Neural cell (in vitro differentiated cells): ENCODE measurements at regions not wholly inside any gene's neighbourhood (a gene's known extent, or its start where the extent isn't known, plus 50 kb on each side); places are given as distances from the start of the nearest gene placed in this dataset.

Source experiments
- H2AFZ ChIP-seq: fragments of 200-600, 300-800 bp; sonication (generic), shearing (Covaris generic); 2 replicates; pipeline ENCODE4 v1.6.0; 2014; ENCODE audit warnings: low read depth, mild to moderate bottlenecking, antibody characterized with exemption, low read length, moderate library complexity
- H3F3A ChIP-seq: fragments of 200-600 bp; shearing (Covaris generic); 2 replicates; pipeline ENCODE4 v1.6.1; 2016; ENCODE audit warnings: mild to moderate bottlenecking, moderate library complexity, mixed read lengths, antibody characterized with exemption, low read length; ENCODE audit not compliant: insufficient read depth, poor library complexity, severe bottlenecking
- H3K27ac ChIP-seq: fragments of 200-600, 300-800 bp; sonication (generic), shearing (Covaris generic); 2 replicates; pipeline ENCODE4 v1.5.1; 2014; ENCODE audit warnings: mild to moderate bottlenecking, low read length, moderate library complexity
- H3K27me3 ChIP-seq: fragments of 300-800, 200-600 bp; sonication (generic), shearing (Covaris generic); 2 replicates; pipeline ENCODE4 v1.6.0; 2014; ENCODE audit warnings: mild to moderate bottlenecking, low read depth, low read length, moderate library complexity; ENCODE audit not compliant: insufficient read depth
- H3K36me3 ChIP-seq: fragments of 300-800, 200-600 bp; sonication (generic), shearing (Covaris generic); 2 replicates; pipeline ENCODE4 v1.5.1; 2014; ENCODE audit warnings: mild to moderate bottlenecking, antibody characterized with exemption, low read length, moderate library complexity; ENCODE audit not compliant: insufficient read depth
- H3K4me2 ChIP-seq: fragments of 300-800, 200-600 bp; sonication (generic), shearing (Covaris generic); 2 replicates; pipeline ENCODE4 v1.6.0; 2014; ENCODE audit warnings: mild to moderate bottlenecking, low read length
- H3K4me3 ChIP-seq: fragments of 300-800, 200-600 bp; sonication (generic), shearing (Covaris generic); 2 replicates; pipeline ENCODE4 v1.5.1; 2014; ENCODE audit warnings: mild to moderate bottlenecking, low read length, moderate library complexity
- H3K79me2 ChIP-seq: fragments of 200-600 bp; shearing (Covaris generic); replicated peaks from 2 replicates; pipeline ENCODE4 v1.6.0; 2014; ENCODE audit warnings: mild to moderate bottlenecking, low read length, moderate library complexity; ENCODE audit not compliant: insufficient read depth
- H3K9ac ChIP-seq: fragments of 300-800, 200-600 bp; sonication (generic), shearing (Covaris generic); 2 replicates; pipeline ENCODE4 v1.6.1; 2016; ENCODE audit warnings: mild to moderate bottlenecking, low read length, mixed read lengths
- H3K9me2 ChIP-seq: fragments of 200-600 bp; shearing (Covaris generic); 2 replicates; pipeline ENCODE4 v1.6.1; 2016; ENCODE audit warnings: mild to moderate bottlenecking, low read length, mixed read lengths; ENCODE audit not compliant: insufficient read depth
- H3K9me3 ChIP-seq: fragments of 200-600, 300-800 bp; sonication (generic), shearing (Covaris generic); 2 replicates; pipeline ENCODE4 v1.6.1; 2016; ENCODE audit warnings: mild to moderate bottlenecking, mixed run types, low read length, moderate library complexity, mixed read lengths
- H4K20me1 ChIP-seq: fragments of 200-600 bp; shearing (Covaris generic); 2 replicates; pipeline ENCODE4 v1.6.1; 2016; ENCODE audit warnings: mild to moderate bottlenecking, mixed run types; ENCODE audit not compliant: insufficient read depth
- EP300 ChIP-seq: fragments of 450-650 bp; conservative IDR thresholded peaks from 2 replicates; pipeline ENCODE4 v1.6.1; 2014; ENCODE audit warnings: antibody characterized with exemption, mild to moderate bottlenecking, moderate library complexity; ENCODE audit not compliant: poor library complexity, severe bottlenecking
- EZH2 ChIP-seq: fragments of 200-600, 300-800 bp; shearing (Covaris generic), sonication (generic); IDR thresholded peaks from 2 replicates; pipeline ENCODE4 v1.6.1; 2014; ENCODE audit warnings: antibody characterized with exemption, low read length, borderline replicate concordance, mild to moderate bottlenecking; ENCODE audit not compliant: insufficient read depth, poor library complexity, severe bottlenecking
- MXI1 ChIP-seq: fragments of 450-650 bp; conservative IDR thresholded peaks from 2 replicates; pipeline ENCODE4 v1.6.1; 2014; ENCODE audit warnings: antibody characterized with exemption, mild to moderate bottlenecking; ENCODE audit not compliant: poor library complexity, severe bottlenecking
- POLR2AphosphoS5 ChIP-seq: IDR thresholded peaks from 2 replicates; pipeline ENCODE4 v1.6.1; 2012
- RAD21 ChIP-seq: fragments of 450-650 bp; conservative IDR thresholded peaks from 2 replicates; pipeline ENCODE4 v1.6.1; 2014; ENCODE audit warnings: antibody characterized with exemption, mild to moderate bottlenecking, moderate library complexity
- SMC3 ChIP-seq: fragments of 450-650 bp; conservative IDR thresholded peaks from 2 replicates; pipeline ENCODE4 v1.6.1; 2014; ENCODE audit warnings: antibody characterized with exemption, mild to moderate bottlenecking, moderate library complexity; ENCODE audit not compliant: poor library complexity
- TAF1 ChIP-seq: IDR thresholded peaks from 2 replicates; pipeline ENCODE4 v1.6.1; 2012; ENCODE audit warnings: low read depth
- TF ChIP-seq, protein P1 (sequence below): IDR thresholded peaks from 2 replicates; pipeline ENCODE4 v1.6.1; 2012; ENCODE audit warnings: borderline replicate concordance
- TF ChIP-seq, protein P2 (sequence below): fragments of 450-650 bp; IDR thresholded peaks from 2 replicates; pipeline ENCODE4 v1.5.1; 2014; ENCODE audit warnings: antibody characterized with exemption, mild to moderate bottlenecking, moderate library complexity; ENCODE audit not compliant: poor library complexity, severe bottlenecking

DNA sequence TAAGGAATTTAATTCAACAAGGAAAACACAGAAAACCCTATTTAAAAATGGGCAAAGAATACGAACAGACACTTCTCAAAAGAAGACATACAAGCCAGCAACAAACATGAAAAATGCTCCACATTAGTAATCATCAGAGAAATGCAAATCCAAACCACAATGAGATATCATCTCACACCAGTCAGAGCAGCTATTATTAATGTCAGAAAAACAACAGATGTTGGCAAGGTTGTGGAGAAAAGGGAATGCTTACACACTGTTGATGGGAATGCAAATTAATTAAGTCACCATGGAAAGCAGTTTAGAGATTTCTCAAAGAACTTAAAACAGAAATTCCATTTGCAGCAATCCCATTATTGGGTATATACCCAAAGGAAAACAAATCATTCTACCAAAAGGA is 55.2 kb downstream of the GCC1 start:
- no peaks in the 10 kb centered on the region for H3K9me3 ChIP-seq
- peaks cover 24% of the 10 kb centered on the region for H3K27me3 ChIP-seq
- H3K79me2 ChIP-seq = no peaks in the 10 kb centered on the region
- no peaks in the 10 kb centered on the region for H3K9me2 ChIP-seq
- no peaks in the 10 kb centered on the region for H3K36me3 ChIP-seq
- H3F3A ChIP-seq = no peaks in the 10 kb centered on the region
- no peak overlapping the region for H3K9ac ChIP-seq
- no peak overlapping the region for H3K4me2 ChIP-seq
- TF ChIP-seq POLR2AphosphoS5 (no peak), RAD21 (no peak), TAF1 (no peak), SMC3 (no peak)
- TF ChIP-seq, protein P1, sequence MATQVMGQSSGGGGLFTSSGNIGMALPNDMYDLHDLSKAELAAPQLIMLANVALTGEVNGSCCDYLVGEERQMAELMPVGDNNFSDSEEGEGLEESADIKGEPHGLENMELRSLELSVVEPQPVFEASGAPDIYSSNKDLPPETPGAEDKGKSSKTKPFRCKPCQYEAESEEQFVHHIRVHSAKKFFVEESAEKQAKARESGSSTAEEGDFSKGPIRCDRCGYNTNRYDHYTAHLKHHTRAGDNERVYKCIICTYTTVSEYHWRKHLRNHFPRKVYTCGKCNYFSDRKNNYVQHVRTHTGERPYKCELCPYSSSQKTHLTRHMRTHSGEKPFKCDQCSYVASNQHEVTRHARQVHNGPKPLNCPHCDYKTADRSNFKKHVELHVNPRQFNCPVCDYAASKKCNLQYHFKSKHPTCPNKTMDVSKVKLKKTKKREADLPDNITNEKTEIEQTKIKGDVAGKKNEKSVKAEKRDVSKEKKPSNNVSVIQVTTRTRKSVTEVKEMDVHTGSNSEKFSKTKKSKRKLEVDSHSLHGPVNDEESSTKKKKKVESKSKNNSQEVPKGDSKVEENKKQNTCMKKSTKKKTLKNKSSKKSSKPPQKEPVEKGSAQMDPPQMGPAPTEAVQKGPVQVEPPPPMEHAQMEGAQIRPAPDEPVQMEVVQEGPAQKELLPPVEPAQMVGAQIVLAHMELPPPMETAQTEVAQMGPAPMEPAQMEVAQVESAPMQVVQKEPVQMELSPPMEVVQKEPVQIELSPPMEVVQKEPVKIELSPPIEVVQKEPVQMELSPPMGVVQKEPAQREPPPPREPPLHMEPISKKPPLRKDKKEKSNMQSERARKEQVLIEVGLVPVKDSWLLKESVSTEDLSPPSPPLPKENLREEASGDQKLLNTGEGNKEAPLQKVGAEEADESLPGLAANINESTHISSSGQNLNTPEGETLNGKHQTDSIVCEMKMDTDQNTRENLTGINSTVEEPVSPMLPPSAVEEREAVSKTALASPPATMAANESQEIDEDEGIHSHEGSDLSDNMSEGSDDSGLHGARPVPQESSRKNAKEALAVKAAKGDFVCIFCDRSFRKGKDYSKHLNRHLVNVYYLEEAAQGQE = no peak
- TF ChIP-seq, protein P2, sequence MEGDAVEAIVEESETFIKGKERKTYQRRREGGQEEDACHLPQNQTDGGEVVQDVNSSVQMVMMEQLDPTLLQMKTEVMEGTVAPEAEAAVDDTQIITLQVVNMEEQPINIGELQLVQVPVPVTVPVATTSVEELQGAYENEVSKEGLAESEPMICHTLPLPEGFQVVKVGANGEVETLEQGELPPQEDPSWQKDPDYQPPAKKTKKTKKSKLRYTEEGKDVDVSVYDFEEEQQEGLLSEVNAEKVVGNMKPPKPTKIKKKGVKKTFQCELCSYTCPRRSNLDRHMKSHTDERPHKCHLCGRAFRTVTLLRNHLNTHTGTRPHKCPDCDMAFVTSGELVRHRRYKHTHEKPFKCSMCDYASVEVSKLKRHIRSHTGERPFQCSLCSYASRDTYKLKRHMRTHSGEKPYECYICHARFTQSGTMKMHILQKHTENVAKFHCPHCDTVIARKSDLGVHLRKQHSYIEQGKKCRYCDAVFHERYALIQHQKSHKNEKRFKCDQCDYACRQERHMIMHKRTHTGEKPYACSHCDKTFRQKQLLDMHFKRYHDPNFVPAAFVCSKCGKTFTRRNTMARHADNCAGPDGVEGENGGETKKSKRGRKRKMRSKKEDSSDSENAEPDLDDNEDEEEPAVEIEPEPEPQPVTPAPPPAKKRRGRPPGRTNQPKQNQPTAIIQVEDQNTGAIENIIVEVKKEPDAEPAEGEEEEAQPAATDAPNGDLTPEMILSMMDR = no peak
- no peak overlapping the region for H2AFZ ChIP-seq
- H3K27ac ChIP-seq = no peak overlapping the region
- no peak overlapping the region for H3K4me3 ChIP-seq
- H4K20me1 ChIP-seq = no peaks in the 10 kb centered on the region

DNA sequence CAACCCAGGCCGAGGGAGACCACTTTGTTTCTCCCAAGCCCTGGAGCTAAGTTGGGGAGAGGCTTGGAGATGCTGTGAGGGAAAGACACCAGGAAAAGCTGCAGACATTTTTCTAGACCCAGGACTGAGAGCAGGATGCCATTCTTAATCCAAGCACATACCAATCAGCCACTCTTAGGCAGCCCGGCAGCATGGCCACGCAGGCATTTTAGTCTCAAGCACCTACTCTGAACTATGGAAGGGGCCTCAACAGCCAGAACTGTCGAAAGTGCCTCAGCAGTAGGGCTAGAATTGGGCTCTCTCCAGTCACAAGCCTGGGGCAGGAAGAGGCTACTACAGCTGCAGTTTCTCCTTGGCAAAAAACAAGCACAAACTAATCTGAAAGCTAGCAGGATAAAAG is 57.8 kb downstream of the GCC1 start:
- Histone ChIP-seq H3K27ac (no peak overlapping the region), H4K20me1 (no peaks in the 10 kb centered on the region), H3F3A (no peaks in the 10 kb centered on the region), H3K27me3 (no peaks in the 10 kb centered on the region), H3K36me3 (no peaks in the 10 kb centered on the region), H3K4me3 (no peak overlapping the region), H3K9me3 (no peaks in the 10 kb centered on the region), H3K9me2 (no peaks in the 10 kb centered on the region), H3K4me2 (no peak overlapping the region), H2AFZ (no peak overlapping the region), H3K9ac (no peak overlapping the region), H3K79me2 (no peaks in the 10 kb centered on the region)
- no peak for TF ChIP-seq EZH2
- no peak for TF ChIP-seq EP300
- TF ChIP-seq, protein P1 = no peak
- no peak for TF ChIP-seq SMC3
- no peak for TF ChIP-seq RAD21
- no peak for TF ChIP-seq TAF1
- TF ChIP-seq, protein P2 = no peak
- no peak for TF ChIP-seq MXI1
- TF ChIP-seq POLR2AphosphoS5 = no peak
